HG03342 (cell line): ENCODE measurements at regions not wholly inside any gene's neighbourhood (a gene's known extent, or its start where the extent isn't known, plus 50 kb on each side); places are given as distances from the start of the nearest gene placed in this dataset.
"Not testable (repeated sequence)": the region's sequence is repeated elsewhere in the genome, so short reads cannot be mapped to it uniquely, and the experiment has no call there.

ENCODE experiments used
- ATAC-seq: cut with Tn5 transposase; IDR thresholded peaks from one replicate; pipeline ENCODE4 v1.9.1; 2021; ENCODE audit warnings: mild to moderate bottlenecking, moderate library complexity; ENCODE audit not compliant: unreplicated experiment

DNA sequence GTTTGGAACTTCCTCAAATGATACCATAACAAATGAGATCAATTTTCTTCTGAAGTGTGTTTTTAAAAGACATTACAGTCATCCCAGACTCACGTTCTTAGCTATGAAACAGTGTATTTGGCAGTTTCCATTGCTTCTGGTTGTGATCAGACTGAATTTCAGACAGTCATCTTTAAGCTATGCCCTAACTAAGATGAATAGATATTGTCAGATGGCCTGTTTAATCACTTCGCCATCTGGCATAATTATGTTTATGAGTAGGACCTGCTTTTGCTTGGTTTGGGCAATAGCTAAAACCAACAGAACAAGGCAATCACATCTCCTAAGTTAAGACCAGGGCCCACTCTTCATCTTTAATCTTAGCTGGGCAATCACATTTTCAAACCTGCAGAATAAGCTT, 313.1 kb downstream of the SV2B start:
- no peak for ATAC-seq

DNA sequence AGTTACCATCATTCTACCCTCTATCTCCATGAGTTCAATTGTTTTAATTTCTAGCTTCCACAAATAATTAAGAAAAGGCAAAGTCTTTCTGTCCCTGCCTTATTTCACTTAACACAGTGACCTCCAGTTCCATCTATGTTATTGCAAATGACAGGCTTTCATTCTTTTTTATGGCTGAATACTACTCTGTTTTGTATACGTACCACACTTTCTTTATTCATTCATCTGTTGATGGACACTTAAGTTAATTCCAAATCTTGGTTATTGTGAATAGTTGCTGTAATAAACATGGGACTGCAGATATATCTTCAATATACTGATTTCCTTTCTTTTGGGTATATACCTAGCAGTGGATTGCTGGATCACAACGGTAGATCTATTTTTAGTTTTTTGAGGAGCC, 314.1 kb downstream of the SV2B start:
- no peak for ATAC-seq

DNA sequence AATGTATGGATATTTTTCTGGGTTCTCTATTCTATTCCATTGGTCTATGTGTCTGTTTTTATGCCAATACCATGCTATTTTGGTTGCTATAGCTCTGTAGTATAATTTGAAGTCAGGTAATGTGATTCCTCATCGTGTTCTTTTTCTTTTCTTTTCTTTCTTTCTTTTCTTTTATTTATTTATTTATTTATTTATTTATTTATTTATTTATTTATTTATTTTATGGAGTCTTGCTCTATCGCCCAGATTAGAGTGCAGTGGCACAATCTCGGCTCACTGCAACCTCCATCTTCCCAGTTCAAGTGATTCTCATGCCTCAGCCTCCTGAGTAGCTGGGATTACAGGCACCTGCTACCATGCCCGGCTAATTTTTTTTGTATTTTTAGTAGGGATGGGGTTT, 315.2 kb downstream of the SV2B start:
- not testable (repeated sequence) for ATAC-seq

DNA sequence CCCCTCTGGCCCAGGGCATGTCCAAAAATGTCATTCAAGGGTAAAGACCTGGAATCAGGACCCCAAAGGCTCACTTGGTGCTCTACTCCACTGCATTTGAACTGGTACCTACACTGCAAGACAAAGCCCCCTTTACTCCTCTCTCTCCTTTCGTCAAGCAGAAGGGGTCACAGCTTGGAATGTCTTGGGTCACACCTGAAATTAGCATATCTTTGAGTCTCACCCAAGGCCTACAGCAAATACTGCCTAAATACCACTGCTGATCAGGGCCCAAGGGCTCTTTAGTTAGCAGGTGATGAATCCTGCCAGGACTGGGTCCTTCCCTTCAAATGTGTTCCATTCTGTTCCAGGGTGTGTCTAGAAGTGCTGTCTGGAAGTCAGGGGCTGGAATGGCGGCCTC, 320.6 kb downstream of the SV2B start:
- no peak for ATAC-seq

DNA sequence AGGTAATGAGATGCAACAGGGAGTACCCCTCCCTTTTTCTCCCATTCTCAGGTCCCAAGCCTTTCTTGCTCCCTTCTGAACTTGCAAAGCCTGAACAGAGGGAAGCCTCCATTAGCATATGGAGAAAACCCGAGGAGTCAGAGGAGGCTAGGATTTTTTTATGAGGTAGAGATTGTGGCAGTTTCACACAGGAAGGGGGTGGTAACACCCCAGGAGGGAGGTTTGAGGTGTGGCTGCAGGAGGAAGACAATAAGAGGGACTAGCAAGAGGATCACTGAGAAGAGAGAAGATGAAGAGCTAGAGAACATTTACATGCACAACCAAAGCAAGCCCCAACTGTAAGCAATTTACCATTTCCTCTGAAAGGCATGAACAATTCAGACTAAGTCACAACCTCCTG, 322.7 kb downstream of the SV2B start:
- ATAC-seq, result no peak

DNA sequence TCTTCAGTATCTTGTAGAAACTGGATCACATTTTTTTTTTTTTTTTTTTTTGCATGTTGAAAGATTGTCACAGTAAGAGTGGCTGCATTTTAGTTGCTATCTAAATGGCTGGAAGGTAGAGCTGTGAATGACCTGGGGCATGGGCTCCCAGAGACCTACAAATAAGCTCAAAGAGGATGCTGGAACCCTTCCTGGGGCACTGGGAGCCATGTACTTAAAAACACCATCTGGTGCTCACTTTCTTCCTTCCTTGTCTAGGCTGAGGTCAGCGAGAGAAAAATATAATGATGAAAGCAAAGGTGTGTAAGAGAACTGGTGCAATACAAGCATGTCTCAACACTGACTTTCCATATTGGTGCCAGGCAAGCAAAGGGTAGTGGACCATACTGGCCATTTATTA, 323.9 kb downstream of the SV2B start:
- ATAC-seq, result no peak

DNA sequence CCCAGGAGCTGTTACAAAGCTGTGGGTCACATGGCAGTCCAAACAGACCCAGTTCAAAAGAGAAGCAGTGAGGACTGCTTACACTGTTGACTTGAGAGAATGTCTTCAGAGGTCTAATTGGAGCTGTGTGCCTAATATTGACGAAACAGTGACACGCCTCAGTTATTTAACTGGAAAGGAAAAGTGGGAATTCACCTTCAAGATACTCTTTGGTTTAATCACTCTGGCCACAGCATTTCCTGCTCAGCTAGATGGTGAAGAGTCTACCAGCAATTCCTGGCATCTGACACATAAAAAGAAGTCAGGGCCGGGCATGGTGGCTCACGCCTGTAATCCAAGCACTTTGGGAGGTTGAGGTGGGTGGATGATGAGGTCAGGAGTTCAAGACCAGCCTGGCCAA, 326.4 kb downstream of the SV2B start:
- no peak for ATAC-seq

DNA sequence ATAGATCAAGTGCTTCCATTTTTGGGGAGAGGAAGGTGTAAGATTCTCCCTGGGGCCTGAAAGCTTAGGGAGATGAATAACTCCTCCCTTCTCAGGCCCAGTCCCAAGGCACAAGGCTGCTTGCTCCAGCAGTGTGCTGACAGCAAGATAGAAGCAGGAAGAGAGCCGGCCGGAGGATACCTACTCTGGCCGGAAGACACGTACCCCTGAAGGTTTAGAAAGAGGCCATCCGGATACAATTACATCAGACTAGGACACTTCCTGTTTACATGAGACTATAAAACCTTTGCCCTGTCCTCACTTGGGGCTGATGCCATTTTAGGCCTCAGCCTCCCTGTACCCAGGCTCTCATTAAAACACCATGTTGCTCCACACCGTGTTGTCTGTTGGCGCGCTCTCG, 329.9 kb downstream of the SV2B start:
- no peak for ATAC-seq

DNA sequence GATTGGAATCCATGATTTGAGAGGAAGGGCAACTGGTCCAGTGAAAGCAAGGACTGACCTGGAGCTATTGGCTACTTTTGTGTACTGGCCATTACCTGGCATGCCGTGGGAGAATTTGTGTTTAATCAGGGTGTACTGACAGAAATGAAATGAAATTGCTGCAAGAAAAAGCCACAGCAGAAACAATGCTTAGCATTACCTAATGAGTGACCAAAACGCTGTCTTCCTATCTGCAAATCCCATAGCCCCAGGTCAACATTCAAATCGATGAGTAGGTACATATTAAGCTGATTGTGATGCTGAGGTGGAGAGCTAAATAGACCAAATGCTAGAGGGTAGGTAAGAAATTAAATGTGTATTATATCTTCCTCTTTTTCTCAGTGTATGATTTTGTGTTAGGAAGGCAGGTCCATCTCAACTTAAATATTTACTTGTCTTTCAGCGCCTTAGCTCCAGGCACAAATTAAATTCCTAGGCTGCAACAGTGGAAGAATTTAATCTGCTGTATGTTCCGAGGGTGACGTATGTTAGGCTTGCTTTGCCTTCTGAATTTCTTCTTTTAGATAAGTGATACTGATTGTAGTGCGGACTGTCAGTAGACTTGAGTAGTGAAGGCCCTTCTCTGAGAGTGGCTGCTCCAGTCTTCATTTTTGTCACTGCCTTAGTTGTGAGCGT, 331.1 kb downstream of the SV2B start:
- no peak for ATAC-seq

DNA sequence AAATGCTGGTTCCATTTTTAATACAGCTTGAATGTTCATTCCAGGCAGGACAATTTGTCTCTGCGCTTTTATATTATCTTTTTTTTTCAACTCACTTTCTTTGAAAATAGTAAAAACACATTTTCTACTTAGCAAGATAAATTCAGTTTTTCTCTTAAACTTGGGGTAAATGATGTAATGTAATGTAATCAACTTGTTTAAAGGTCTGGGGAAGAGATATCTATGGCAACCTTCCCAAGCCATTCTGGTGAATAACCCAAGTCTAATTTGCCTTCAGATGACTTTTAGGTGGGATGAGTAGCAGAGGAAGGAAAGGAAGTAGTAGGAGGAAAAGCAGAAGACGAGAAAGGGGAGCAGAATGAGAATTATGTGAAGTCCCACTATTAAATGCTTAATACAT, 335.1 kb downstream of the SV2B start:
- ATAC-seq, result no peak

DNA sequence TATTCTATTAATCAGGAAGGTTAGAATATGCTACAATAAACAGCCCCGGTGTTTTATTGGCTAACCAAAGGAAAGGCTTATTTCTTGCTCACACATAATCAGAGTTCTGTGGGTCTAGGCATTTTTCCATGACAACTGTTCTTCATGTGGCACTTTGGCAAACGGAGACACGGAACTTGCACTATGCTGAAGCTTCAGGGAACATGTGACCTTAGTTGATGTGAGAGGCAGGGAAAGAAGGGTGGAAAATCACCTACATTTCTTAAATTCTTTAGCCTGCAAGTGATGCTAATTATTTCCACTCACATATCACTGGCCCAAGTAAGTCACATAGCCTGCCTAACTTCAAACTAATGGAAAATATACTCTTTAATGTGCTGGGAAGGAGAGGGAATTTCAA, 344.6 kb downstream of the SV2B start:
- no peak for ATAC-seq

DNA sequence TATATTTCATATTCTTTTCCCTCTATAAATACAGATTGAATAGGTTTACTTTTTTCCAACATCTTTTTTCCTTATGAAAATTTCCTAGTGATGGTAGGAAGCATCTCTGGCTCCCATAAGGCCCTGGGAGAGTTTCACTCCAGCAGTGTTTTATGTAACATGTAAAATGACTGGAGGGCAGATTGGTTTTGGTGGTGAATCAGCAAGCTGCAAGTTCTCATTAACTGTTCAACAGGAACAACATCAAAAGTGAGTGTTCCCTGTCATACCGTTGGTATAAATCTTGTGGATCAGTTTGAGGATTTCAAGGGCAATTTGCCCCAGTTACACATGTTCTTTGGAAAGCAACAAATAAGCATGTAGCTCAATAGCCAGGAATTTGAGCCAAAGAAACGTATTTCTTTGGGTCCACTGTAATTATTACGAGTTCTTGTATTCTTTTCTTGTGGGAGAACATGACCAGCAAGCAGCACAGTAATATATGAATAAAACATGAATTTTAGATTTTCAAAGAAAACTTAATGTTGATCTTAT, 345.7 kb downstream of the SV2B start:
- ATAC-seq, result no peak

DNA sequence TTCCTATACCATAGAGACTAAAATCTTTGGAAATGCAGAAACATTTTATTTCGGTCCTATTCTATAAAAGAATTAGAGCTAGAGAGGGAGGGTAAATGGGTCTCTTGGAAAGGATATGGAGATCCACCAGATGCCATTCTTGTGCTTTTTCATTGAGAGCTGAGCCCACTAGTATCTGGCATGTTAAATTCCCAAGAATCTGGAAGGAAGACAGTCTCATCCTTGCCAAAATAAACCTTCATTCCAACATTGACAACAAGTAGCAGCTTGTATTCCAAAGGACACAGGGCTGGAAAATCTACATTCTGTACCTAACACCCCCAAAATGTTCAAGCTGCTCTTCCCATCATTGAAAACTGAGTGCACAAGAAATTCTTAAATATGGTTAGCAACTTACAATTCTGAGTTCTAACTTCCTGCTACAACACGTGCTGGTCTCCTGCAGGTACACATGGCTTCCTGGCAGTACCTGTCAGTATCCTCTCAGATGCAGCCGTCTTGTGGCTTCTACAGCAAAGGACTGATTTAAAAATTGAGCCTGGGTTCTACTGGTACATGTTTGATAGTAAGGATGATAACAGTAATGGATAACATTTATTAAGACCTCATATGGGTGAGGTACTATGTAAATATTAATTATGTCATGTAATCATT, 348.1 kb downstream of the SV2B start:
- no peak for ATAC-seq

DNA sequence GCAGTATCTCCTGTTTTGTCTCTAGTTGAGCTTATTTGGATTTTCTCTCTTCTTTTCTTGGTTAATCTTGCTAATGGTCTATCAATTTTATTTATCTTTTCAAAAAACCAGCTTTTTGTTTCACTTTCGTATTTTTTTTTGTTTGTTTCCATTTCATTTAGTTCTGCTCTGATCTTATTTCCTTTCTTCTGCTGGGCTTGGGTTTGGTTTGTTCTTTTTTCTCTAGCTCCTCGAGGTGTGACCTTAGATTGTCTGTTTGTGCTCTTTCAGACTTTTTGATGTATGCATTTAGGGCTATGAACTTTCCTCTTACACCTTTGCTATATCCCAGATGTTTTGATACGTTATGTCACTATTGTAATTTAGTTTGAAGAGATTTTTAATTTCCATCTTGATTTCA, 353.3 kb downstream of the SV2B start:
- ATAC-seq, result not testable (repeated sequence)

DNA sequence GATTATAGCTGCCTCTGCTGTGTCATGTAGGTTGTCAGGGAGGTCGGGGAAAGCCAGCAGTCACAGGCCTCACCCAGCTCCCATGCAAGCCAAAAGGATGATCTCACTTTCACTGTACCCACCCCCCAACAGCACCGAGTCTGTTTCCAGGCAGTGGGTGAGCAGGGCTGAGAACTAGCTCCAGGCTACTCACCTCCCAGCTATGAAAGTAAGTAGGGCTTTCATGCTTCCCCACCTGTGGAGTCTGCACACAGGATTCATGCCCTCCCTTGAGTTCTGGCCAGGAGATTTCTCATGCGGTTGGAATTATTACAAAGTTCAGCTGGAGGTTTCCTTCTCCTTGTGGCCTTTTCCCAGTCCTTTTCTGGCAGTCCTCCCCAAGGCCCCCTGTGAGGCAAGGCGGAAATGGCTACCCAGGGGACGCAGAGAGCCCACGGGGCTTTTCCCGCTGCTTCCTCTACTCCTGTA, 356.2 kb downstream of the SV2B start:
- no peak for ATAC-seq

DNA sequence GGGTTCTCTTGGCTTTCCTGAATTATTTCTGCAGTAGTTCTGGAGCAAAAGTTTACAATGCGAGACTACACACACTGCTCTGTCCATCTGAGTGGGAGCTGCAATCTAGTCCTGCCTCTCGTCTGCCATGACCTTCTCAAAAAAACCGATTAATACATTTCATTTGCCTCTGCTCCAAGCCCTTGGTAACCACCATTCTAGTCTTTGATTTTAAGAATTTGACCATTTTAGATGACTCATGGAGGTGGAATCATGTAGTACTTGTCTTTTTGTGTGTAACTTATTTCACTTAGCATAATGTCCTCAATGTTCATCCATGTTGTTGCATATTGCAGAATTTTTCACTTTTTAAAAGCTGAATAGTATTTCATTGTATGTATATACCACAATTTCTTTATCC, 356.9 kb downstream of the SV2B start:
- ATAC-seq, result no peak

DNA sequence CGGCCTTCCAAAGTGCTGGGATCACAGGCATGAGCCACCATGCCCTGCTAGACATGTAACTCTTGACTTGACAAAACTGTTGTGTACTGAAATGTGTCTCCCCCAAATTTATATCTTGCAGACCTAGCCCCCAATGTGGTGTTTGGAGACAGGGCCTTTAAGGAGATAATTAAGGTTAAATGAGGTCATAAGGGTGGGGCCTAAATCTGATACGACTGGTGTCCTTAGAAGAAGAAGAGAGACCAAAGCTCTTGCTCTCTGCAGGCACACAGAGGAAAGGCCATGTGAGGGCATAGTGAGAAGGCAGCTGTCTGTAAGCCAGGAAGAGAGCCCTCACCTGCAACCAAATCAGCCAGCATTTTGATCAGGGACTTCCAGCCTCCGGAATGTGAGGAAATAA, 361.3 kb downstream of the SV2B start:
- ATAC-seq, result no peak

DNA sequence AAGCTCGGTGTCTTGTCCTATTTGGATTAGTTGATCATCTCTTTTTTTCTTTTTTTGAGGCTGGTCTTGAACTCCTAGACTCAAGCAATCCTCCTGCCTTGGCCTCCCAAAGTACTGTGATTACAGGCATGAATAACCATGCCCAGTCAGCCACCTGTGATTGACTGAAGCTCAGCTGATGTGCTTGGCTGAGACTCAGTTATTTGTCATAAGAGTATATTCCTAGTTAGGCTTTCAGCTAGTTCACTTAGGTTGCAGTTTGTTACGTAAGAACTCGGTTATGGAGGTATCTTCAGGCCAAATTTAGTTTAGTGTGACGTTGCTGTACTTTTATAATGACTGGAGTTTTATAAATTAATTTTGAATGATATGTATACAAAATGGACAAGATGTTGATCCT, 365.0 kb downstream of the SV2B start:
- ATAC-seq, result no peak

DNA sequence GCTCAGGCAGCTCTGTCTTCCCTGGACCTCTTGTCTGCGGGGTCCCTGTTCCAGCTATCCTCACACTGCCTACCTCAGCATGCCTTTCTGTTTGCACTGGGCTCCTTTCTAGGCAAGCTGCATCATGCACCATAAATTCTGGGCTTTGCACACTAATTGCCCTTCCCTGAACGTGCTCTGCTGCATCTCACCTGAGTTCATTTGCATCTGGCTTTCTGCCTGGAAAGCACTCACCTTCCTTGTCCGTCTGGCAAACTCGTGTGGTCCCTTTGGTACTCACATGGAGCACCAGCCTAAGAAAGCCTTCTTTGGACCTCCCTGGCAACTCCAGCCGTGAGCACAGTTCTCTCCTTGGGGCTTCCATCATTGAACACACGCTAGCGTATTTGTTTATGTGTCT, 365.6 kb downstream of the SV2B start:
- ATAC-seq, result no peak

DNA sequence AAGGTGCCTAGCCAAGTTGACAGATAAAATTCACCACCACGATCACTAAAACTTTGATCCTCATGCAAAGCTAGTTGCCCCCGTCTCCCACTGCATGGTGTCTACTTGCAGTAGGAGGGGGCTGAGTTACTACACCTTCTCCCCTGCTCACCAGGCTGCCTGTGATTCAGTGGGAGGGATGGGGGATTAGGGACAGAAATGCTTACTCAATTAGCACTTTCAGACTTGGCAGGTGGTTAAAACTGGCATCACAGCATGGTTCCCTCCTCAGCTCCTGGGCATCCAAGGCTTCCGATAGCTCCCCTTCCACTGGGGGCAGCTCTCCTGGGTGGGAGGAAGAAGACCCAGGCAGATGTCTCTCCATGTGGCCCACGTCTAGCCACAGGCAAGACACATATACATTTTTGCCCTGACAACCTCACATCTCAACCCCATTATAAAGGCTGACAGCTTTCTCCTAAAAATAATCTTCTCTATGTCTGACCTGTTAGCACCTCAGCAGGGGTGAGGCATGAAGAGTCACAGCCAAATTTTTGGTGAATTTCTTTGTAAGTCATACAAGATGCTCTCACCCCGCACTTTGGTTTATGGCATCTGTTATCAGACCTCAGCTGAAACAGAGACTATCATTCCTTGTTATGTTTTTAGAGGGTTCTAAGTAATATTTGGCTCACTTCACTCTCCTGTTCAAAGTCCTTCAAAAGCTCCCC, 369.0 kb downstream of the SV2B start:
- no peak for ATAC-seq

DNA sequence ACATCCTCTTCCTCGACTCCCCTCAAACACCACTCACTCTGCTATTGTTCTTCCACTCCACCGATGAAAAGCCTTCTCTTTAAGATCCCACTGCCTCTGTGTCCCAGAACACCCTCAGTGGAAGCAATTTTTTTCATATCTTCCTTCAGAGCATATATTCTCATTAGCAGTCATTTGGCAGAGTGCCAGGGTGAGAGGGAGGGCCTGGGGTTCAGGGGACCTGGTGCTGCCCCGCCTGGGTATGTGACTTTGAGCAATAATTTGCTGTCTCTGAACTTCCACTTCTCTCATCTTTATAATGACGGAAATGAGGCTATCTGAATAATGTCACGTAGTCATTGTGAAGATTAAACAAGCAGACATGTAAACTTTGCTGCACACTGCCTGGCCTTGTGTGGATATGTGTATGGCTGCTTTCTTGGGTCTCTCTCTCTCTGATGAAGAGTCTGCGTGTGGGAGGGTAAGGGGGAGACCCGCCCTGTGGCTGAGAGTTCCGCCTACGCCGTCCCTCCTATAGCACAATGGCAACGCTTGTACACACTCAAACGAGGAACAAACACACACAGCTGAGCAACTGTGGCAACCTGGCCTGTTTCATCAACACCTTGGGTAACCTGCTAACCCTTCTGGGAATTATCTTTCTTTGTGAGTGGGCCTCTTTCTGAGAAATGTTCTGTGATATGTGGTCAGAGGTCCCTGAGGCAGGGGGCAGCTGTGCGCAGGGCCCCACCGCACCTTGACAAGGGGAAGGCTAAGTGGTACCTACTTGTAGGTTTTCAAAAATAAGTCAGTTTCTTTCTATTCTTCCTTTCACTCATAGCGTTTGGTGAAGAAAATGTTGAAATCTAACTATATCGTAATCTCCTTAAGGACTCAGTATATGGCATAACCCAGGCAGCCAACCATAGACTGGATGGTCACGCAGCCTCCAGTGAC, 369.8 kb downstream of the SV2B start:
- no peak for ATAC-seq
